BJ (cell line): ENCODE measurements at regions not wholly inside any gene's neighbourhood (a gene's known extent, or its start where the extent isn't known, plus 50 kb on each side); places are given as distances from the start of the nearest gene placed in this dataset.
A peak's percentile ranks its signal among the peaks of the same experiment; 100 is the strongest.

Experiments used
- CTCF ChIA-PET: fragments of 350-600 bp; formaldehyde crosslinking; extraction: SDS; loops from one replicate; lab custom pipeline; 2021; ENCODE audit warnings: antibody characterized with exemption, inconsistent platforms; lab: Yijun Ruan, JAX
- POLR2A ChIA-PET: fragments of 300-600 bp; sonication (Branson Sonifier 250); formaldehyde crosslinking; extraction: SDS; loops from one replicate; lab custom pipeline; 2021; ENCODE audit warnings: antibody characterized with exemption; lab: Charles Lee
- DNase-seq: peaks from one replicate; pipeline ENCODE4 v3.0.0-alpha.2; 2011; ENCODE audit warnings: low read depth
- H3K27me3 ChIP-seq: 2 replicates; pipeline ENCODE4 v1.6.0; 2011; ENCODE audit warnings: low read length; ENCODE audit not compliant: control insufficient read depth, insufficient read depth
- H3K36me3 ChIP-seq: 2 replicates; pipeline ENCODE4 v1.5.1; 2011; ENCODE audit warnings: low read length; ENCODE audit not compliant: control insufficient read depth, insufficient read depth
- H3K4me3 ChIP-seq: 2 replicates; pipeline ENCODE4 v1.5.1; 2011; ENCODE audit warnings: low read depth, mild to moderate bottlenecking, control low read depth, low read length
- TF ChIP-seq, protein P1 (sequence below): IDR thresholded peaks from 2 replicates; pipeline ENCODE4 v1.5.1; 2011; ENCODE audit warnings: low read depth, mild to moderate bottlenecking, control low read depth, inconsistent platforms, low read length, moderate library complexity; ENCODE audit not compliant: insufficient read depth

DNA sequence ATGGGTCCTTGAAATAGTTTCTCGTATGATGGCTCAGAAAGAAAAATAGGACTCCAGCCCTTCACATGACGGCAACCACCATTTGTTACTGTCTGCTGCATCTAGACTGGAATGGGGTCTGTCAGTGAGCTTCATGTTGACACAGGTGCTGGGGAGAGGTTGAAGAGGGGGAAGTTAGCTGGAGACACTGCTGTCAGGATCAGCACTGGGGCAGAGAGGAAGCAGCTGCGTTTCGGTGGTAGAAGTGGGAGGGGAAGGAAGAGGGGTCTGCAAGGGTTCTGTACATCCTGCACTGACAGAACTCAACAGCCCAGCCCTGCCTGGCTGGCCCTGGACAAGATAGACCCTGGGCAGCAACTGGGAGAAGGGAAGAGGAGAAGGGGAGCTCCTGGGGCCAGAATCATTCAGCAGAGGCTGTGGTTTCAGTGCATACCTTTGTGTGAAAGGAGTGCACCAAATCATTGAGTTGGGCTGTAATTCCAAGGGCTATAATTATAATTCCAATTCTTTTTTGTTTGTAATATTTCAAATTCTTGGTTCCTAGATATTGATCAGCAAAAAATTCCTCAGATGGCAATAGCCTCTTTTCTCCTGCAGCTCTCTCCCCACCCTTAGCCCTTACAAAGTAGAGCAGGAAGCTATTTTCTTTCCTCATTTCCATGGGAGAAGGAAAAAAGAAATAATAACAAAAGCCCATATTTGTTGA, 119.4 kb upstream of the C1GALT1C1 start:
- CTCF ChIA-PET, result interaction anchor here (1.0 to 2.1 kb wide), 4 partner anchors 12 to 22 kb away, joined by 3 to 5 read pairs (median 4); no protein-coding TSS in a partner anchor
- POLR2A ChIA-PET, result interaction anchor here (1.0 kb wide), 1 partner anchor 14 kb away, joined by 3 read pairs; no protein-coding TSS in a partner anchor
- peak; percentile 41 for DNase-seq
- TF ChIP-seq, protein P1, sequence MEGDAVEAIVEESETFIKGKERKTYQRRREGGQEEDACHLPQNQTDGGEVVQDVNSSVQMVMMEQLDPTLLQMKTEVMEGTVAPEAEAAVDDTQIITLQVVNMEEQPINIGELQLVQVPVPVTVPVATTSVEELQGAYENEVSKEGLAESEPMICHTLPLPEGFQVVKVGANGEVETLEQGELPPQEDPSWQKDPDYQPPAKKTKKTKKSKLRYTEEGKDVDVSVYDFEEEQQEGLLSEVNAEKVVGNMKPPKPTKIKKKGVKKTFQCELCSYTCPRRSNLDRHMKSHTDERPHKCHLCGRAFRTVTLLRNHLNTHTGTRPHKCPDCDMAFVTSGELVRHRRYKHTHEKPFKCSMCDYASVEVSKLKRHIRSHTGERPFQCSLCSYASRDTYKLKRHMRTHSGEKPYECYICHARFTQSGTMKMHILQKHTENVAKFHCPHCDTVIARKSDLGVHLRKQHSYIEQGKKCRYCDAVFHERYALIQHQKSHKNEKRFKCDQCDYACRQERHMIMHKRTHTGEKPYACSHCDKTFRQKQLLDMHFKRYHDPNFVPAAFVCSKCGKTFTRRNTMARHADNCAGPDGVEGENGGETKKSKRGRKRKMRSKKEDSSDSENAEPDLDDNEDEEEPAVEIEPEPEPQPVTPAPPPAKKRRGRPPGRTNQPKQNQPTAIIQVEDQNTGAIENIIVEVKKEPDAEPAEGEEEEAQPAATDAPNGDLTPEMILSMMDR, result no peak
- Histone ChIP-seq H3K36me3 (no peaks in the 10 kb centered on the region), H3K27me3 (no peaks in the 10 kb centered on the region), H3K4me3 (no peak overlapping the region)

DNA sequence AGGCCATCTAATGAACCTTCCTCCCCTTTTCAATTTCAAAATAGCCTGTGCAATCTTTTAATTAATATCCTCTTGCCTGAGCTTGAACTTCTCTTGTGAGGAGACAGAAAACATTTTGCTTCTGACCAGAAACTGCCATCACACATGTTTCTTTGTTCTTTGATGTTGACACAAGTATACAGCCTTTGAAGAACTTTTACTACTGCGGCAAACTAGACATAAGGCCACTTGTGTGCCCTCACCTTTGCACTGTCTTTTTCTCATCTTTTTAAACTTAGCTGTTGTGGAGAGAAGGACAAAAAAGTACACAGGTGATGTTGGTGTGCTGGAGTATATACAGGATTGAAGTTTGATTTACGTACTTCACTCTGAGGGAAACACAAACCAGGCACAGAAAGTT, 116.3 kb upstream of the C1GALT1C1 start:
- no peak overlapping the region for H3K4me3 ChIP-seq
- H3K27me3 ChIP-seq, result no peaks in the 10 kb centered on the region
- DNase-seq, result no peak
- TF ChIP-seq, protein P1, result no peak
- POLR2A ChIA-PET, result no interaction called here
- CTCF ChIA-PET, result no interaction called here
- no peaks in the 10 kb centered on the region for H3K36me3 ChIP-seq

DNA sequence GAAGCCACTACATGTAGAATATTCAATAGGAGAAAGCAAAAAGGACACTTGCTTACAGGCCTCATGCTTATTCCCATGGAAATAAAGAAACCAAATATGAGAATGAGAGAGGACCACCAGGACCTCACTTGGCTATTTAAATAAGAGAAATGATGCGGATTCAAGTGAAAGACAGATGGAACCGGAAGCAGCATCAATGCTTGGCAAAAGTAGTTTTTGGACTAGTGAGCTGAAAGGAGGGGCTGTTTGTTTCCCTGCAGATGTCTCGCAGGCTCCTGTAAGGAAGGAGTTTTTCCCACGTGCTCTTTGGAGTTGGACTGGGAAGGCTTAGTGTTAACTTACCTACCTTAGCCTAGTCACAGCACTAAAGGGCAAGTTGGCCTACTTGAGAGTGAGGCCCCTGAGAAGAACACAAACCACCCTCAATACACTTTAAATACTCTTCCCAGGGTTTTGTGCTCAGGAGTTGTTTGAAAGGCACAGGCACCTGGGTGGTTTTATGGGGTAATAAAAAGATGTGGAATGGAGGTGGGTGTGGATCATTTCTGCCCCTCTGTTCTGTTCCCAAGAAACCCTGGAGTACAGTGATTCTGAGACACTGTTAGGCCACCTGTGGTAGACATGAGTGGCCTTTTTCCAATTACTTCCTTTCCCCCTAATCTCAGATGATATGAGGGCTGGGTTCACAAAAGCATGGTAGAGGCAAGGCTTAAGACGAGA, 113.3 kb upstream of the C1GALT1C1 start:
- no peaks in the 10 kb centered on the region for H3K27me3 ChIP-seq
- TF ChIP-seq, protein P1, result no peak
- H3K36me3 ChIP-seq, result no peaks in the 10 kb centered on the region
- no peak for DNase-seq
- no peak overlapping the region for H3K4me3 ChIP-seq
- ChIA-PET POLR2A (no interaction called here), CTCF (no interaction called here)

DNA sequence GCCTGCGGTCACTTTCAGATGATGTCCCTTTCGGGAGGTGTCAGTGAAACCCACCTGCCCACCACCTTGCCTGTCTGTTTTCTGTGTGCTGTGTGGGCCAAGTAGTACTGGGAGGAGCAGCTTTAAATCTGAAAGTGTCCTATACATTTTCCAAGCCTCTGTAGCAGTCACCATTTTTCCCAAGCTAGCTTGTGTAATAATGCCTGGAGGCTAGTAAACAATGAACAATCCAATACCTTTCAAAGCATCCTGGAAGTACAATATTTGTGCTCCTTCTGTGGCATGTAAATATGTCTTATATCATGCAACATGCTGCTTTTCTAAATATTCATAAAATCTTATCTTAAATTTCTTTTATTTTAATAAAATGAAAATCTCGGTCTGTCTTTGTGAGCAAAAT, 111.6 kb upstream of the C1GALT1C1 start:
- POLR2A ChIA-PET, result no interaction called here
- H3K27me3 ChIP-seq, result no peaks in the 10 kb centered on the region
- no peak for DNase-seq
- TF ChIP-seq, protein P1, result no peak
- no peaks in the 10 kb centered on the region for H3K36me3 ChIP-seq
- H3K4me3 ChIP-seq, result no peak overlapping the region
- CTCF ChIA-PET, result no interaction called here

DNA sequence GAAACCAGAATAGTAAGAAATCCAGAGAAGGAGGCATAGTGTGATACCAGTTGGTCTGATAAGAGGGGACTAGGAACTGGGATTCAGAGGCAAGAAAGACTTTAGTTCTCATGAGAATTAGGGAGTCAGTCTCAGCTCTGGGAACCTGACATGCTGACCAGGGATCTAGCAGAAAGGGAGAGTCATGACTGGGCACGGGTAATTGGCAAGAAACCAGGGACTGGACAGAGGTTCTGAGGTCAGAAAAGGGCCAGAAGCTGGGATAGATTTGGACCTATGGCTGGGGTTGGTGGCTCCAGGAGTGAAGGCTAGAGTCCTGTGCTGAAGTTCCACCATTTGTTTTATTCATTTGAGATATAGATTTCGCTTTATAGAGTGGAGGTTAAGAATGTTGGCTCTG, 110.2 kb upstream of the C1GALT1C1 start:
- Histone ChIP-seq H3K4me3 (no peak overlapping the region), H3K27me3 (no peaks in the 10 kb centered on the region), H3K36me3 (no peaks in the 10 kb centered on the region)
- CTCF ChIA-PET, result no interaction called here
- POLR2A ChIA-PET, result no interaction called here
- TF ChIP-seq, protein P1, result no peak
- no peak for DNase-seq
